B cell (primary cell): ENCODE measurements at regions not wholly inside any gene's neighbourhood (a gene's known extent, or its start where the extent isn't known, plus 50 kb on each side); places are given as distances from the start of the nearest gene placed in this dataset.

ENCODE experiments used
- ATAC-seq: fragments of 200-7000 bp; cut with Tn5 transposase; one replicate; pipeline ENCODE4 v1.10.0; 2021; ENCODE audit warnings: low read depth, mild to moderate bottlenecking, moderate number of reproducible peaks, moderate library complexity
- CTCF ChIA-PET: fragments of 350-600 bp; sonication (Branson Sonifier 250); formaldehyde crosslinking; loops from one replicate; lab custom pipeline; 2021; ENCODE audit warnings: antibody characterized with exemption, inconsistent platforms; lab: Charles Lee
- POLR2A ChIA-PET: fragments of 350-600 bp; sonication (Branson Sonifier 250); formaldehyde crosslinking; loops from one replicate; lab custom pipeline; 2021; ENCODE audit warnings: antibody characterized with exemption; lab: Charles Lee
- DNase-seq: peaks from one replicate; pipeline ENCODE4 v3.0.0; 2013
- H2AFZ ChIP-seq: 2 replicates; pipeline ENCODE4 v1.6.1; 2012; ENCODE audit warnings: mild to moderate bottlenecking, low read depth, low read length; ENCODE audit not compliant: insufficient read depth, poor library complexity, severe bottlenecking
- H3K27ac ChIP-seq, 2 donors: 1 replicate in 1 of 2; 2 replicates in 1 of 2; pipeline ENCODE4 v1.5.1; 2012 to 2013; ENCODE audit warnings: low read length in 2 of 2, mild to moderate bottlenecking in 2 of 2, moderate library complexity in 1 of 2
- H3K27me3 ChIP-seq, 4 experiments: fragments of 200-600 bp in 1 of 4; sonication (generic) in 1 of 4; replicated peaks in 1 of 4; 1 replicate in 2 of 4; 2 replicates in 2 of 4; pipeline versions ENCODE4 v1.6.1 to v1.7.0; 2013 to 2016; ENCODE audit warnings: low read length in 3 of 4, mild to moderate bottlenecking in 2 of 4, mixed read lengths in 1 of 4, moderate library complexity in 1 of 4; ENCODE audit not compliant: insufficient read depth in 4 of 4, control insufficient read depth in 3 of 4; ENCODE audit errors: control extremely low read depth in 1 of 4
- H3K36me3 ChIP-seq, 2 experiments: replicated peaks in 1 of 2; 1 replicate in 1 of 2; 2 replicates in 1 of 2; pipeline versions ENCODE4 v1.6.1 to v1.7.1; 2013; ENCODE audit warnings: low read length in 1 of 2; ENCODE audit not compliant: insufficient read depth in 2 of 2, control insufficient read depth in 1 of 2; ENCODE audit errors: control extremely low read depth in 1 of 2, extremely low read depth in 1 of 2
- H3K4me1 ChIP-seq, 2 donors: fragments of 200-600 bp in 1 of 2; sonication (generic) in 1 of 2; 1 replicate in 1 of 2; 2 replicates in 1 of 2; pipeline versions ENCODE4 v1.5.1 to v1.6.1; 2013 to 2017; ENCODE audit warnings: low read length in 2 of 2; ENCODE audit not compliant: control insufficient read depth in 2 of 2, insufficient read depth in 2 of 2
- H3K4me2 ChIP-seq: replicated peaks from 2 replicates; pipeline ENCODE3; 2012; ENCODE audit warnings: mild to moderate bottlenecking, low read depth, low read length; ENCODE audit not compliant: poor library complexity, severe bottlenecking
- H3K4me3 ChIP-seq, 5 experiments: fragments of 200-600 bp in 1 of 5; sonication (generic) in 1 of 5; 1 replicate in 3 of 5; 2 replicates in 2 of 5; pipeline versions ENCODE4 v1.5.1 to v1.7.0; 2011 to 2016; ENCODE audit warnings: low read length in 4 of 5, mild to moderate bottlenecking in 4 of 5, low read depth in 2 of 5, control low read depth in 1 of 5, moderate library complexity in 1 of 5; ENCODE audit not compliant: insufficient read depth in 1 of 5; ENCODE audit errors: control extremely low read depth in 1 of 5, extremely low read depth in 1 of 5
- H3K79me2 ChIP-seq: fragments of 200-600 bp; sonication (generic); one replicate; pipeline ENCODE4 v1.6.0; 2016; ENCODE audit warnings: low read length; ENCODE audit not compliant: control insufficient read depth, insufficient read depth
- H3K9ac ChIP-seq: fragments of 200-600 bp; sonication (generic); 2 replicates; pipeline ENCODE4 v1.6.1; 2017; ENCODE audit warnings: mild to moderate bottlenecking, low read length, moderate library complexity
- H3K9me3 ChIP-seq, 3 donors: one replicate each; pipeline versions ENCODE4 v1.6.1 to v1.7.1; 2013; ENCODE audit warnings: low read length in 2 of 3; ENCODE audit not compliant: control insufficient read depth in 2 of 3, insufficient read depth in 1 of 3; ENCODE audit errors: control extremely low read depth in 1 of 3
- H4K20me1 ChIP-seq: 2 replicates; pipeline ENCODE4 v1.6.0; 2012; ENCODE audit warnings: mild to moderate bottlenecking, low read length; ENCODE audit not compliant: insufficient read depth, control insufficient read depth, poor library complexity, severe bottlenecking
- H3K27ac Mint-ChIP-seq: one replicate; pipeline ENCODE4 v1.8.0; 2021; ENCODE audit warnings: mixed read lengths
- H3K27me3 Mint-ChIP-seq: one replicate; pipeline ENCODE4 v1.8.0; 2021; ENCODE audit warnings: mixed read lengths
- H3K4me1 Mint-ChIP-seq: one replicate; pipeline ENCODE4 v1.8.0; 2021; ENCODE audit warnings: mixed read lengths
- H3K4me3 Mint-ChIP-seq: one replicate; pipeline ENCODE4 v1.8.0; 2021; ENCODE audit warnings: mixed read lengths
- H3K9me3 Mint-ChIP-seq: one replicate; pipeline ENCODE4 v1.8.0; 2022; ENCODE audit warnings: mixed read lengths; ENCODE audit not compliant: insufficient read depth
- CTCF ChIP-seq: fragments of 200-600 bp; IDR thresholded peaks from one replicate; pipeline ENCODE4 v1.8.0; 2022; ENCODE audit warnings: antibody characterized with exemption, mild to moderate bottlenecking
- EZH2 ChIP-seq: IDR thresholded peaks from 2 replicates; pipeline ENCODE4 v1.6.1; 2012; ENCODE audit warnings: borderline replicate concordance, low read depth, mild to moderate bottlenecking, moderate library complexity, low read length; ENCODE audit not compliant: insufficient read depth, poor library complexity, severe bottlenecking
- WGBS: methylation state at CpG from one replicate; pipeline ENCODE4 v1.1.5; 2013; ENCODE audit warnings: missing lambda C conversion rate; ENCODE audit not compliant: insufficient coverage; 5-methylcytosine and 5-hydroxymethylcytosine counted together
- intact Hi-C: fragments of 100-400 bp; cut with micrococcal nuclease; formaldehyde crosslinking; loops from one replicate; pipeline ENCODE4 v1.10.0; 2022

- 100% methylated on average over 3 of the region's 11 CpGs for WGBS
- Histone ChIP-seq H3K79me2 (no peaks in the 10 kb centered on the region), H2AFZ (no peak overlapping the region), H3K27ac (no peak overlapping the region), H3K9ac (no peak overlapping the region), H3K4me1 (no peaks in the 10 kb centered on the region), H3K4me2 (no peak overlapping the region), H3K4me3 (no peak overlapping the region), H3K27me3 (peaks cover 0 to 4% (median 0%) of the 10 kb centered on the region in 4 experiments), H3K9me3 (peaks cover 0 to 7% (median 0%) of the 10 kb centered on the region in 3 donors), H3K36me3 (no peaks in the 10 kb centered on the region), H4K20me1 (no peaks in the 10 kb centered on the region)
- ChIA-PET CTCF (no interaction called here), POLR2A (interaction anchor here (0.7 kb wide), 1 partner anchor 21 kb away, joined by 4 read pairs; no protein-coding TSS in a partner anchor)
- DNase-seq (no peak), ATAC-seq (no peak)
- H3K27me3 Mint-ChIP-seq, result peaks cover 4% of the 10 kb centered on the region
- no peak overlapping the region for H3K4me3 Mint-ChIP-seq
- intact Hi-C loops, result no loop called here
- no peak overlapping the region for H3K27ac Mint-ChIP-seq
- TF ChIP-seq CTCF, result no peak
- no peak for TF ChIP-seq EZH2
- H3K9me3 Mint-ChIP-seq, result no peaks in the 10 kb centered on the region
- H3K4me1 Mint-ChIP-seq, result no peaks in the 10 kb centered on the region
These were observed 191.2 kb downstream of the TLE3 start for GRCh38 chr15:69906256-69907185.

GRCh38 chr15:69908060-69908459 is 189.7 kb downstream of the TLE3 start:
- H3K4me3 ChIP-seq, result no peak overlapping the region
- peaks cover 0 to 7% (median 0%) of the 10 kb centered on the region in 3 donors for H3K9me3 ChIP-seq
- Mint-ChIP-seq H3K27ac (no peak overlapping the region), H3K4me1 (no peaks in the 10 kb centered on the region), H3K27me3 (peaks cover 4% of the 10 kb centered on the region), H3K4me3 (no peak overlapping the region), H3K9me3 (no peaks in the 10 kb centered on the region)
- DNase-seq (no peak), ATAC-seq (no peak)
- peaks cover 0 to 4% (median 0%) of the 10 kb centered on the region in 4 experiments for H3K27me3 ChIP-seq
- no peak for TF ChIP-seq EZH2
- TF ChIP-seq CTCF, result no peak
- no peaks in the 10 kb centered on the region for H4K20me1 ChIP-seq
- H3K4me1 ChIP-seq, result no peaks in the 10 kb centered on the region
- H3K27ac ChIP-seq, result no peak overlapping the region
- WGBS, result 100% methylated on average over 1 of the region's 1 CpG
- ChIA-PET POLR2A (interaction anchor here (0.7 kb wide), 1 partner anchor 38 kb away, joined by 3 read pairs; no protein-coding TSS in a partner anchor), CTCF (no interaction called here)
- intact Hi-C loops, result no loop called here
- H2AFZ ChIP-seq, result no peak overlapping the region
- H3K79me2 ChIP-seq, result no peaks in the 10 kb centered on the region
- no peak overlapping the region for H3K9ac ChIP-seq
- H3K36me3 ChIP-seq, result no peaks in the 10 kb centered on the region
- H3K4me2 ChIP-seq, result no peak overlapping the region
